ENCODE measurements at regions not wholly inside any gene's neighbourhood (a gene's known extent, or its start where the extent isn't known, plus 50 kb on each side); places are given as distances from the start of the nearest gene placed in this dataset.

DNA sequence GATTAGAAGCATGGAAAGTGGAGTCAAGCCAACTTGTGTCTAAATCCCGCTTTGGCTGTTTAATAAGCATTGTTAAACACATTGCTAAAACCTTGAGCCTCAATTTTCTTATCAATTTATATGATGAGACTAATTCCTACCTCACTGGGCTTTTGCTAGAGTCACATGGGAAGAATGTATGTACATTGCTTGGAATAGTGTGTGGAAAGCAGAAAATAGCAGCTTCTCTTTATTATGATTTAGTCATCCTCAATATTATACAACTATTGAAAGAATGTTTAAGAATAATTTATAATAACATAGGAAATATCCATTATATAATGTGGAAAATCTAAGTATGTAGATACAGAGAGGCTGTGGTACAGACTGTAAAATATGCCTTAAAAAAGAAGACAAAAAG lies 313.0 kb upstream of the CDYL start:
- TF ChIP-seq, protein P1, sequence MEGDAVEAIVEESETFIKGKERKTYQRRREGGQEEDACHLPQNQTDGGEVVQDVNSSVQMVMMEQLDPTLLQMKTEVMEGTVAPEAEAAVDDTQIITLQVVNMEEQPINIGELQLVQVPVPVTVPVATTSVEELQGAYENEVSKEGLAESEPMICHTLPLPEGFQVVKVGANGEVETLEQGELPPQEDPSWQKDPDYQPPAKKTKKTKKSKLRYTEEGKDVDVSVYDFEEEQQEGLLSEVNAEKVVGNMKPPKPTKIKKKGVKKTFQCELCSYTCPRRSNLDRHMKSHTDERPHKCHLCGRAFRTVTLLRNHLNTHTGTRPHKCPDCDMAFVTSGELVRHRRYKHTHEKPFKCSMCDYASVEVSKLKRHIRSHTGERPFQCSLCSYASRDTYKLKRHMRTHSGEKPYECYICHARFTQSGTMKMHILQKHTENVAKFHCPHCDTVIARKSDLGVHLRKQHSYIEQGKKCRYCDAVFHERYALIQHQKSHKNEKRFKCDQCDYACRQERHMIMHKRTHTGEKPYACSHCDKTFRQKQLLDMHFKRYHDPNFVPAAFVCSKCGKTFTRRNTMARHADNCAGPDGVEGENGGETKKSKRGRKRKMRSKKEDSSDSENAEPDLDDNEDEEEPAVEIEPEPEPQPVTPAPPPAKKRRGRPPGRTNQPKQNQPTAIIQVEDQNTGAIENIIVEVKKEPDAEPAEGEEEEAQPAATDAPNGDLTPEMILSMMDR (IDR thresholded peaks at IDR 0.05): no peak
- no peak for TF ChIP-seq POLR2A (IDR thresholded peaks at IDR 0.05)

Measured in sigmoid colon (tissue), 3 donors.